NCI-H748 (cell line): ENCODE measurements at regions not wholly inside any gene's neighbourhood (a gene's known extent, or its start where the extent isn't known, plus 50 kb on each side); places are given as distances from the start of the nearest gene placed in this dataset.
"Not testable (repeated sequence)": the region's sequence is repeated elsewhere in the genome, so short reads cannot be mapped to it uniquely, and the experiment has no call there.

Source experiments
- DNase-seq: peaks from one replicate; lab custom pipeline; 2025; ENCODE audit not compliant: unreplicated experiment; lab: John Stamatoyannopoulos, UW

GRCh38 chr5:128782446-128782845, 182.8 kb upstream of the SLC27A6 start:
- no peak for DNase-seq

GRCh38 chr5:128784726-128785125, 180.6 kb upstream of the SLC27A6 start:
- DNase-seq = no peak

GRCh38 chr5:128791312-128791711, 174.0 kb upstream of the SLC27A6 start:
- DNase-seq = no peak

GRCh38 chr5:128796506-128796905, 168.8 kb upstream of the SLC27A6 start:
- DNase-seq = no peak

- no peak for DNase-seq
These were observed 166.4 kb upstream of the SLC27A6 start for GRCh38 chr5:128798871-128799270.

- no peak for DNase-seq
These were observed 165.3 kb upstream of the SLC27A6 start for GRCh38 chr5:128799945-128800344.

GRCh38 chr5:128800377-128800776, 164.9 kb upstream of the SLC27A6 start:
- no peak for DNase-seq

GRCh38 chr5:128813317-128814070, 151.8 kb upstream of the SLC27A6 start:
- DNase-seq = no peak

- DNase-seq = no peak
These were observed 150.1 kb upstream of the SLC27A6 start for GRCh38 chr5:128815201-128815600.

- no peak for DNase-seq
These were observed 139.5 kb upstream of the SLC27A6 start for GRCh38 chr5:128825826-128826225.

- DNase-seq = no peak
These were observed 139.0 kb upstream of the SLC27A6 start for GRCh38 chr5:128826275-128826674.

- no peak for DNase-seq
These were observed 128.7 kb upstream of the SLC27A6 start for GRCh38 chr5:128836571-128836970.

- DNase-seq = no peak
These were observed 126.7 kb upstream of the SLC27A6 start for GRCh38 chr5:128838623-128839022.

GRCh38 chr5:128842241-128842640, 123.0 kb upstream of the SLC27A6 start:
- no peak for DNase-seq

- peak; percentile 30 for DNase-seq
These were observed 120.8 kb upstream of the SLC27A6 start for GRCh38 chr5:128844354-128844923.

GRCh38 chr5:128850049-128850448, 115.2 kb upstream of the SLC27A6 start:
- no peak for DNase-seq

- no peak for DNase-seq
These were observed 110.4 kb upstream of the SLC27A6 start for GRCh38 chr5:128854931-128855330.

- no peak for DNase-seq
These were observed 108.1 kb upstream of the SLC27A6 start for GRCh38 chr5:128857076-128857677.

- no peak for DNase-seq
These were observed 106.3 kb upstream of the SLC27A6 start for GRCh38 chr5:128858995-128859394.

- not testable (repeated sequence) for DNase-seq
These were observed 104.1 kb upstream of the SLC27A6 start for GRCh38 chr5:128861155-128861554.

- no peak for DNase-seq
These were observed 95.3 kb upstream of the SLC27A6 start for GRCh38 chr5:128869970-128870369.

GRCh38 chr5:128870373-128870772, 94.9 kb upstream of the SLC27A6 start:
- DNase-seq = no peak
